CD14-positive monocyte (primary cell): ENCODE measurements at regions not wholly inside any gene's neighbourhood (a gene's known extent, or its start where the extent isn't known, plus 50 kb on each side); places are given as distances from the start of the nearest gene placed in this dataset.

Source experiments
- DNase-seq, 3 donors: peaks; one replicate each; pipeline ENCODE4 v3.0.0-alpha.2; 2011 to 2022
- H2AFZ ChIP-seq: 2 replicates; pipeline ENCODE4 v1.6.0; 2012; ENCODE audit warnings: mild to moderate bottlenecking, low read depth, low read length, inconsistent platforms; ENCODE audit not compliant: insufficient read depth, poor library complexity, severe bottlenecking
- H3K27ac ChIP-seq, 2 donors: 1 replicate in 1 of 2; 2 replicates in 1 of 2; pipeline ENCODE4 v1.5.1; 2012 to 2013; ENCODE audit warnings: low read length in 2 of 2, control low read depth in 1 of 2, inconsistent platforms in 1 of 2, low read depth in 1 of 2, mild to moderate bottlenecking in 1 of 2
- H3K27me3 ChIP-seq, 2 donors: one replicate each; pipeline versions ENCODE4 v1.6.0 to v1.6.1; 2011 to 2013; ENCODE audit warnings: low read length in 2 of 2; ENCODE audit not compliant: control insufficient read depth in 2 of 2, insufficient read depth in 2 of 2
- H3K36me3 ChIP-seq, 2 donors: replicated peaks in 1 of 2; 1 replicate in 1 of 2; 2 replicates in 1 of 2; pipeline versions ENCODE4 v1.5.1 to v1.6.1; 2012 to 2013; ENCODE audit warnings: low read length in 2 of 2, control low read depth in 1 of 2, inconsistent platforms in 1 of 2, mild to moderate bottlenecking in 1 of 2; ENCODE audit not compliant: insufficient read depth in 2 of 2, control insufficient read depth in 1 of 2
- H3K4me1 ChIP-seq, 2 donors: 1 replicate in 1 of 2; 2 replicates in 1 of 2; pipeline versions ENCODE4 v1.5.1 to v1.6.1; 2012 to 2013; ENCODE audit warnings: low read length in 2 of 2, control low read depth in 1 of 2, inconsistent platforms in 1 of 2, mild to moderate bottlenecking in 1 of 2, moderate library complexity in 1 of 2; ENCODE audit not compliant: insufficient read depth in 2 of 2, control insufficient read depth in 1 of 2
- H3K4me2 ChIP-seq: replicated peaks from 2 replicates; pipeline ENCODE3; 2012; ENCODE audit warnings: low read length, moderate library complexity, mild to moderate bottlenecking; ENCODE audit not compliant: poor library complexity, severe bottlenecking; ENCODE audit errors: extremely low read depth
- H3K4me3 ChIP-seq, 3 experiments: fragments of 200-600 bp in 1 of 3; sonication (generic) in 1 of 3; replicated peaks in 1 of 3; 1 replicate in 2 of 3; 2 replicates in 1 of 3; pipeline ENCODE4 v1.5.1; 2011 to 2013; ENCODE audit warnings: low read length in 3 of 3, mild to moderate bottlenecking in 3 of 3, control low read depth in 2 of 3, low read depth in 2 of 3, inconsistent platforms in 1 of 3, moderate library complexity in 1 of 3
- H3K79me2 ChIP-seq: 2 replicates; pipeline ENCODE4 v1.6.0; 2012; ENCODE audit warnings: mild to moderate bottlenecking, control low read depth, inconsistent platforms, low read length, moderate library complexity; ENCODE audit not compliant: insufficient read depth
- H3K9ac ChIP-seq: 2 replicates; pipeline ENCODE4 v1.6.0; 2017; ENCODE audit warnings: low read length, mild to moderate bottlenecking; ENCODE audit not compliant: insufficient read depth, poor library complexity, severe bottlenecking
- H3K9me3 ChIP-seq, 2 donors: replicated peaks in 1 of 2; 1 replicate in 1 of 2; 2 replicates in 1 of 2; pipeline versions ENCODE4 v1.5.1 to v1.6.1; 2012 to 2013; ENCODE audit warnings: low read length in 2 of 2, control low read depth in 1 of 2; ENCODE audit not compliant: control insufficient read depth in 1 of 2, insufficient read depth in 1 of 2
- H4K20me1 ChIP-seq: 2 replicates; pipeline ENCODE4 v1.6.0; 2012; ENCODE audit warnings: mild to moderate bottlenecking, low read length, control low read depth, moderate library complexity; ENCODE audit not compliant: insufficient read depth
- H3K27ac Mint-ChIP-seq, 7 donors: one replicate each; pipeline ENCODE4 v1.8.0; 2020; ENCODE audit warnings: mild to moderate bottlenecking in 7 of 7, mixed read lengths in 7 of 7, moderate library complexity in 6 of 7, inconsistent platforms in 2 of 7
- H3K27me3 Mint-ChIP-seq, 3 donors: one replicate each; pipeline ENCODE4 v1.8.0; 2021 to 2022; ENCODE audit warnings: low read depth in 3 of 3, mild to moderate bottlenecking in 3 of 3, mixed read lengths in 3 of 3, moderate library complexity in 3 of 3, inconsistent platforms in 1 of 3
- H3K36me3 Mint-ChIP-seq, 2 donors: one replicate each; pipeline ENCODE4 v1.8.0; 2020; ENCODE audit warnings: mixed read lengths in 2 of 2, inconsistent platforms in 1 of 2, mild to moderate bottlenecking in 1 of 2
- H3K4me1 Mint-ChIP-seq: one replicate; pipeline ENCODE4 v1.8.0; 2020; ENCODE audit warnings: mild to moderate bottlenecking, mixed read lengths
- H3K4me3 Mint-ChIP-seq, 2 donors: one replicate each; pipeline ENCODE4 v1.8.0; 2020; ENCODE audit warnings: mild to moderate bottlenecking in 2 of 2, mixed read lengths in 2 of 2, moderate library complexity in 1 of 2
- H3K9me3 Mint-ChIP-seq, 7 donors: one replicate each; pipeline ENCODE4 v1.8.0; 2020 to 2022; ENCODE audit warnings: mixed read lengths in 7 of 7, mild to moderate bottlenecking in 6 of 7, moderate library complexity in 6 of 7, inconsistent platforms in 2 of 7
- WGBS: methylation state at CpG from one replicate; pipeline ENCODE4 v1.1.5; 2013; ENCODE audit warnings: missing lambda C conversion rate; ENCODE audit not compliant: insufficient coverage; 5-methylcytosine and 5-hydroxymethylcytosine counted together
- intact Hi-C, 2 donors: fragments of 100-400 bp; cut with micrococcal nuclease; formaldehyde crosslinking; loops; one replicate each; pipeline versions ENCODE4 v1.15.0 to v1.15.1; 2023
- TF ChIP-seq, protein P1 (sequence below): fragments of 200-600 bp; IDR thresholded peaks from one replicate; pipeline ENCODE4 v1.8.0; 2022; ENCODE audit warnings: antibody characterized with exemption, mild to moderate bottlenecking

DNA sequence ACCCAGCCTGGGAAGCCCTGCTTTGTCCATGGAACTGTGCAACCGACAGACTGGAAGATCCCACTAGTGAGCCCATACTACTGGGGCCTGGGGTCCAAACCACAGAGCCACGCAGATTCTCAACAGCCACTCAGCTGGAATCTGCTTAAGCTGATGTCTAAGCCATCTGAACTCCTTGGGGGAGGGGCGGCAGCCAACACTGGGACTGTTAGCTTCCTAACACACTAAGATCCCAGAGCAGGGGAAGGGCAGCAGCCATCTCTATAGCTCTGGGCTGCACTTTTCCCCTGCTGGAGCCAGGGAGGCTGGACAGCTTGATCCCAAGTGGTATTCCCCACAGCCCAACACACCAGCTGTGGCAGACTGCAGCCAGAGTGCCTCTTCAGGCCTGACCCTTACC, 118.3 kb downstream of the RPRM start:
- Histone ChIP-seq H3K4me1 (no peaks in the 10 kb centered on the region), H3K4me3 (no peak overlapping the region), H3K9ac (no peak overlapping the region), H3K79me2 (no peaks in the 10 kb centered on the region), H3K9me3 (peaks cover 7 to 14% of the 10 kb centered on the region in 2 donors), H3K27me3 (no peaks in the 10 kb centered on the region), H3K4me2 (no peak overlapping the region), H3K27ac (no peak overlapping the region), H4K20me1 (no peaks in the 10 kb centered on the region), H3K36me3 (no peaks in the 10 kb centered on the region), H2AFZ (no peak overlapping the region)
- no peak for DNase-seq
- intact Hi-C loops, result no loop called here
- Mint-ChIP-seq H3K4me1 (no peaks in the 10 kb centered on the region), H3K36me3 (no peaks in the 10 kb centered on the region), H3K27me3 (no peaks in the 10 kb centered on the region), H3K4me3 (no peak overlapping the region), H3K9me3 (peaks cover 2 to 19% (median 11%) of the 10 kb centered on the region in 7 donors), H3K27ac (no peak overlapping the region)
- WGBS, result 82% methylated on average over 3 of the region's 3 CpGs
- TF ChIP-seq, protein P1, sequence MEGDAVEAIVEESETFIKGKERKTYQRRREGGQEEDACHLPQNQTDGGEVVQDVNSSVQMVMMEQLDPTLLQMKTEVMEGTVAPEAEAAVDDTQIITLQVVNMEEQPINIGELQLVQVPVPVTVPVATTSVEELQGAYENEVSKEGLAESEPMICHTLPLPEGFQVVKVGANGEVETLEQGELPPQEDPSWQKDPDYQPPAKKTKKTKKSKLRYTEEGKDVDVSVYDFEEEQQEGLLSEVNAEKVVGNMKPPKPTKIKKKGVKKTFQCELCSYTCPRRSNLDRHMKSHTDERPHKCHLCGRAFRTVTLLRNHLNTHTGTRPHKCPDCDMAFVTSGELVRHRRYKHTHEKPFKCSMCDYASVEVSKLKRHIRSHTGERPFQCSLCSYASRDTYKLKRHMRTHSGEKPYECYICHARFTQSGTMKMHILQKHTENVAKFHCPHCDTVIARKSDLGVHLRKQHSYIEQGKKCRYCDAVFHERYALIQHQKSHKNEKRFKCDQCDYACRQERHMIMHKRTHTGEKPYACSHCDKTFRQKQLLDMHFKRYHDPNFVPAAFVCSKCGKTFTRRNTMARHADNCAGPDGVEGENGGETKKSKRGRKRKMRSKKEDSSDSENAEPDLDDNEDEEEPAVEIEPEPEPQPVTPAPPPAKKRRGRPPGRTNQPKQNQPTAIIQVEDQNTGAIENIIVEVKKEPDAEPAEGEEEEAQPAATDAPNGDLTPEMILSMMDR, result no peak

DNA sequence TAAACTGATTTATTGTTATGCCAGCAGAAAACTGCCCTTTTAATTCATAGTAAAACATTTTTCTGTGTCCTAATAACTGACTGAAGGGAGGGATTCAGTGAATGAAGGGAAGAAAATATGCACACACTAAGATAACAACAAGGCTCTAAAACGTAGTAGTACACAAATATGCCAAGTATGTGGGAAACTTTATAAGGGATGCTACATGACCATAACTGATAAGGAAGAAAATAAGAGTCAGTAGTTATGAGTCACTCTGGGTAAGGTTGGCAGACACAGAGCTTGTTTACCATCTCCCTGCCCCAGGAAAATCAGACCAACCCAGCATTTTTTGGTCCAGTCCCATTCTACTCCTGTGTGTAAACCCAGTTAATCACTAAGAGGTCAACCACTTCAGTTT, 124.2 kb downstream of the RPRM start:
- H3K9me3 ChIP-seq, result no peaks in the 10 kb centered on the region
- H3K79me2 ChIP-seq, result no peaks in the 10 kb centered on the region
- no peak overlapping the region for H2AFZ ChIP-seq
- H3K9me3 Mint-ChIP-seq, result peaks cover 0 to 5% (median under 1%) of the 10 kb centered on the region in 7 donors
- H3K27ac Mint-ChIP-seq, result no peak overlapping the region
- intact Hi-C loops, result no loop called here
- H3K4me2 ChIP-seq, result no peak overlapping the region
- WGBS, result no CpG with 5 or more reads among the region's 1 CpG
- TF ChIP-seq, protein P1, result no peak
- H3K4me1 Mint-ChIP-seq, result no peaks in the 10 kb centered on the region
- H3K27ac ChIP-seq, result no peak overlapping the region
- H3K27me3 Mint-ChIP-seq, result no peaks in the 10 kb centered on the region
- no peak for DNase-seq
- no peaks in the 10 kb centered on the region for H3K4me1 ChIP-seq
- no peak overlapping the region for H3K4me3 Mint-ChIP-seq
- no peak overlapping the region for H3K9ac ChIP-seq
- H3K36me3 ChIP-seq, result no peaks in the 10 kb centered on the region
- H3K4me3 ChIP-seq, result no peak overlapping the region
- no peaks in the 10 kb centered on the region for H3K36me3 Mint-ChIP-seq
- H4K20me1 ChIP-seq, result no peaks in the 10 kb centered on the region
- no peaks in the 10 kb centered on the region for H3K27me3 ChIP-seq
